ENCODE measurements at regions not wholly inside any gene's neighbourhood (a gene's known extent, or its start where the extent isn't known, plus 50 kb on each side); places are given as distances from the start of the nearest gene placed in this dataset.

DNA sequence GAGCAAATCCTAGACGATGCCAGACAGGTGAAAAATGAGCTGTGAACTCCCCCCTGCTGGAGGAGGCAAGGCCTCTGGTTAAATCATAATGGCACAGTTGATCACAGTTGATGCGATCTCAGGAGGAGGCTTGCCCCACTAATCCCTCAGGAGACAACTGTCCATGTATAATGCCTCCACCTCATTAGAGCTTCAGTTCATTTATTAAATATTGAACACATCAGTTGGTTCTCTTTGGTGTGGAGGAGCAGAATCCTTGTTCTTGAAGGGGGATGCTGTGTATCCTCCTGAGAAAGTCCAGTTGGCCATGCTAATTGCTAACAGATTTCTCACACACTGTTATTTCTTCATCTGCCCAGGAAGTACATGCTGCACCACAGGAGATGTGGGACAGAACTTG lies 290.5 kb downstream of the IGSF11 start:
- DNase-seq (ENCODE audit: low read depth), result no peak
- TF ChIP-seq, protein P1, sequence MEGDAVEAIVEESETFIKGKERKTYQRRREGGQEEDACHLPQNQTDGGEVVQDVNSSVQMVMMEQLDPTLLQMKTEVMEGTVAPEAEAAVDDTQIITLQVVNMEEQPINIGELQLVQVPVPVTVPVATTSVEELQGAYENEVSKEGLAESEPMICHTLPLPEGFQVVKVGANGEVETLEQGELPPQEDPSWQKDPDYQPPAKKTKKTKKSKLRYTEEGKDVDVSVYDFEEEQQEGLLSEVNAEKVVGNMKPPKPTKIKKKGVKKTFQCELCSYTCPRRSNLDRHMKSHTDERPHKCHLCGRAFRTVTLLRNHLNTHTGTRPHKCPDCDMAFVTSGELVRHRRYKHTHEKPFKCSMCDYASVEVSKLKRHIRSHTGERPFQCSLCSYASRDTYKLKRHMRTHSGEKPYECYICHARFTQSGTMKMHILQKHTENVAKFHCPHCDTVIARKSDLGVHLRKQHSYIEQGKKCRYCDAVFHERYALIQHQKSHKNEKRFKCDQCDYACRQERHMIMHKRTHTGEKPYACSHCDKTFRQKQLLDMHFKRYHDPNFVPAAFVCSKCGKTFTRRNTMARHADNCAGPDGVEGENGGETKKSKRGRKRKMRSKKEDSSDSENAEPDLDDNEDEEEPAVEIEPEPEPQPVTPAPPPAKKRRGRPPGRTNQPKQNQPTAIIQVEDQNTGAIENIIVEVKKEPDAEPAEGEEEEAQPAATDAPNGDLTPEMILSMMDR (conservative IDR thresholded peaks at IDR 0.05; ENCODE audit: low read depth, low read length), result no peak
- H3K4me3 ChIP-seq (ENCODE audit: low read length), result no peak overlapping the region

DNA sequence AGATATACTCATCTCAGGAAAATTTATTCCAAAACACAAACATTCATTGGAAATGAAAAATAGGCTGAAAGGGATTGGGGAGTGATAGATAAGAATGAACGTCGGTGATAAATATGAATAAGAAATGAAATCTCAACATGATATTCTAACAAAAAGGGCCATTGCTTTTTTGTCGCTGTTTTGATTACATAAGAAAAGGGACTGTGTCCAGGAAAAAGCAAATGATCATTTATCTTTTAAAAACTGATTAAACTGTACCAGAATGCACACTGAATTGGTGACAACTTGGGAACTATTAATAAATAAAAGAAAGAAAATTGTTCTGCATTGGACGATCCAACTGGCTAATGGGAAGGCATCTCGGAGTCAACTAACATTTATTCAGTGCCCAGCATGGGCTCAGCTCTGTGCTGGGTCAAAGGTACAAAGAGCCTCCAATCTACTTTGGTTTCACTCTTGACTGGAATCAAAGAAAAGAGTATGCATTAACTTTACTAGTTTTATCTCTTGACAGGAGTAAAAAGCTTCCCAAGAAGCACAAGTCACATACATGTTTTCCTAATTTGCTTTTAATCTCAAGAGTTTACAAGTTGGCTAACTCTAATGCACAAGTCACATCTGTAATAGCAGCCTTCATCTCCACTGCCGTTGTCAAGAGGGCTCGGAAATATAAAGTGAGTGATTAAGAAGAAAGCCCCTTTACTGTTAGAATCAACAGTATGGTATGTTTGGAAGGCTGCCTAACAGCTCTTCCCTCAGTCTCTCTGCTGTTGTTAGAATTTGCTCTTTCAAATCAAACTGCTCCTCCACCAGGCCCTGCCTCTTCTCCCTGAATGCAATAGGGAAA lies 280.0 kb downstream of the IGSF11 start:
- DNase-seq (ENCODE audit: low read depth), result no peak
- TF ChIP-seq, protein P1 (conservative IDR thresholded peaks at IDR 0.05; ENCODE audit: low read depth, low read length), result no peak
- H3K4me3 ChIP-seq (ENCODE audit: low read length), result no peak overlapping the region

DNA sequence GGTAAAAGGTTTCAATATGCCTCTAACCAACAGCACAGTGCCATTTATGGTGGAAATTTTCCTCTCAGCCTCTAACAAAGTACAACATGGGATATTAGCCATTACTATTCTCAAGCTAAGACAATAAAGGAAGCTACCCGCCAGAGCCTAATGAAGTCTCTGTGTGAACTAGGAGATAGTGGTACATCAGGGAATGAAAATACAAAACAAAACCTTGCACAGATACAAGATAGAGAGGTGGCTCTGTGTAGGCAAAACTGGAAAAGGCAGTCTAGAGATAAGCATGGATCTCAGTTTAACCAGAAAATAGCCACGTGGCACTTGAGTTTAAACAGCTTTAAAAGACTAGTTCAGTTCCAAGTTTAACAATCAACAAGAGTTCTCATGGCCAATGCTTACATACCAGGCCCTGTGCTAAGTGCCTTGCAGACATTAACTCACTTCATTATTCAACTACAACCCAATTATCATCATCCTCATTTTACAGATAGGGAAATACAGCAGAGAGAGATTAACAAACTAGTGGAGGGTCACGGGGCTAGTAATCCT lies 279.3 kb downstream of the IGSF11 start:
- no peak overlapping the region for H3K4me3 ChIP-seq (ENCODE audit: low read length)

DNA sequence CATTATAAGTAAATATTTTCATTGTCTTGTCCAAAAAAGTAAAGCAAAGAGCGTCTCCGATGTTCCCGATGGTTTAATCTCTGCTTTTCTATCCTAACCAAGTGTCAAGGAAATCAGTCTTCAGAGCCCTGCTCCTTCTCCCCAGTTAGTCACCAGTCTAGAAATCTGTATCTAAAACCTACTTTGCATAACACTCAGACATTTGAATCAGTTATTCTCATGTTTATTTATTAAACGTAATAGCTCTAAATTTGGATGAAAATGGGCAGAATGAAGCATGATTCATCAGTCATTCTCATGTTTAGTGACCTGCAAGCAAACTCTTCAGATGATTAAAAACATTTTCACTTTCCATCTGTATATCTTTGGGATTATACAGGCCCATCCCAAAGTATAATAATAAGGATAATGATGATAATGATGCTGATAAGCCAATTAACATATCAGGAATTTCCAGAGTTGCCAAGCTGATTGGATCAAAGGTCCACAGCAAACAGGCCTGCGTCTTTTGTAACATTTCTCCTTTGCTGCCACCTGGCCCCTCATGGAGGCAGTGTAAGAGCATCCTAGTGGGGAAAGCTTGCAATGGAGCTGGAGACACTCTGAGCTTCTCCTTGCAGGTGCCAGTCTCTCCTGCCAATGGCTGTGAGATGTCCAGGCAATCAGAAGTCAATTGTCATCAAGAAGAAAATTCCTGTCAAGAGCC lies 273.9 kb downstream of the IGSF11 start:
- no peak for DNase-seq (ENCODE audit: low read depth)
- TF ChIP-seq, protein P1 (conservative IDR thresholded peaks at IDR 0.05; ENCODE audit: low read depth, low read length), result no peak
- H3K4me3 ChIP-seq (ENCODE audit: low read length), result no peak overlapping the region

More for the DNA sequence above, 279.3 kb downstream of the IGSF11 start:
- TF ChIP-seq, protein P1 (conservative IDR thresholded peaks at IDR 0.05; ENCODE audit: low read depth, low read length), result no peak
- no peak for DNase-seq (ENCODE audit: low read depth)

DNA sequence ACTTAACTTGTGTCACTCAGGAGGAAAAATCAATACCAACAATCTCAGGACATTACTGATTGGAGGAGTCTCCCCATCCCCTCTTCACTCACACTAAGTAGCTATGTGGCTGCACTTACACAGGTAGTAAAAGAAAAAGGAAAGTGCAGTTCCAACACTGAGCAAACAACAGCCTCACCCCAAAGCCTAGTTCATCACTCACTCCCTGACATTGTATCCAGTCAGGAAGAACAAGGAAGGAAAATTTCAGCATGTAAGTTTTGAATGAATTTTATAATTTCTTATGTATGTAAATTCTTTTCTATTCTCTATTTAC lies 273.4 kb downstream of the IGSF11 start:
- H3K4me3 ChIP-seq (ENCODE audit: low read length), result no peak overlapping the region
- TF ChIP-seq, protein P1 (conservative IDR thresholded peaks at IDR 0.05; ENCODE audit: low read depth, low read length), result no peak
- DNase-seq (ENCODE audit: low read depth), result no peak

DNA sequence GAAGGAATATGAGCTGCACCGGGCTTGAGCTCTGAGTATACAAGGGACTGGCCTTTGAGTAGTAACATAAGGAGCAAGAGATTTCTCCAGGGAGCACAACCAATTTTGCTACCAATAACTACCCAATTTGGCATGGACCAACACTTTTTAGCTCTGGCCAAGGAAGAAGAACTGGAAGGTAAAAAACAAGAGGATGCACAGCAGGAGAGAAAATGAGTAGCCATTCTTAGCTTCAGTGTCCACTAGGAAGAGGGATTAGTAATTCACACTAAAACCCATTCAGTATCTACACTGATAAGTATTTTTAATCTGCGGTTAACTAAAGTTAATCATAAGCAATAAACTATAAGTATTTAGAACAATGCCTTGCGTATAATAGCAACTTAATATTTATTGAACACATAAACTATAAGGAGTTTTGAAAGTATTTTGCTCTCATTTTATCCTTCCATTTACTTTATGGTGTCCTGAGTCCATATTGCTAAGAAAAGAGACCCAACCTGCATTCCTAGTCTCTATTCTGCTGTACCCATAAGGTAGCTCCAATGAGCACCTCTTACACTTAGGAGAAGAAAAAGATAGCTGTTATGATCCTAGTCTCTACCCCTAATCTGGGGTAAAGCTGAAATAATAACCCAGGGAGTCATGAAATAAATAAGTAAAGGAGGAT lies 268.9 kb downstream of the IGSF11 start:
- no peak for DNase-seq (ENCODE audit: low read depth)
- TF ChIP-seq, protein P1 (conservative IDR thresholded peaks at IDR 0.05; ENCODE audit: low read depth, low read length), result no peak
- no peak overlapping the region for H3K4me3 ChIP-seq (ENCODE audit: low read length)
